ENCODE measurements at regions not wholly inside any gene's neighbourhood (a gene's known extent, or its start where the extent isn't known, plus 50 kb on each side); places are given as distances from the start of the nearest gene placed in this dataset.

DNA sequence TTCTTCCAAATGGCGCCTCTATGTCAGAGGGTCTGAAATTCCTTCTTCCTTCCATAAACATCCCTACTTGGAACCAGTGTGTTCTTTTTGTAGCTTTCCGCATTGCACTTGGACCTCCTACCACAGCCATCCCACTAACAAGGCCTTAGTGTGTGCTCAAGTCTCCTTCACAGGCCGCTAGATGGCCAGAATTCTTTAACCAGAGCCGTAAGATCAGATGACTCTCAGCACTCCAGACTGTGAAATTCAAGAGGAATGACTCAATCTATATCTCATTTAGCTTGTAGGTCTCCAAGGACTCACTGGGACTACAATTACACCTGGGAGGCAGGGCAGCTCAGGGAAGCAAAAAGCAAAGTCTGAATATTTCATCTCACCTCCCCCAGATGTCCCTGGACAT lies 298.9 kb downstream of the EIPR1 start:
- Histone ChIP-seq H3K4me2 (ENCODE audit: low read length) (no peak overlapping the region), H3K4me3 (ENCODE audit: low read depth, low read length, poor library complexity, severe bottlenecking) (no peak overlapping the region), H3K9me3 (ENCODE audit: low read length) (no peaks in the 10 kb centered on the region), H2AFZ (ENCODE audit: low read length) (no peak overlapping the region), H3K79me2 (ENCODE audit: insufficient read depth, low read depth, low read length) (no peaks in the 10 kb centered on the region), H3K27ac (ENCODE audit: low read depth, low read length, poor library complexity, severe bottlenecking) (no peak overlapping the region), H3K9me2 (ENCODE audit: insufficient read depth, low read length) (no peaks in the 10 kb centered on the region), H3K4me1 (ENCODE audit: insufficient read depth, low read length, poor library complexity, severe bottlenecking) (no peaks in the 10 kb centered on the region), H4K20me1 (ENCODE audit: insufficient read depth, low read length) (no peaks in the 10 kb centered on the region), H3K36me3 (ENCODE audit: insufficient read depth, low read length) (no peaks in the 10 kb centered on the region)
- ChIA-PET POLR2A (no interaction called here), CTCF (ENCODE audit: unreplicated experiment) (no interaction called here)
- BruUV-seq (replicated peaks), result no TSS peak
- DNase-seq (ENCODE audit: low spot score), result no peak
- intact Hi-C loops (cut with micrococcal nuclease; ENCODE audit: unreplicated experiment), result no loop called here
- TF ChIP-seq, protein P1, sequence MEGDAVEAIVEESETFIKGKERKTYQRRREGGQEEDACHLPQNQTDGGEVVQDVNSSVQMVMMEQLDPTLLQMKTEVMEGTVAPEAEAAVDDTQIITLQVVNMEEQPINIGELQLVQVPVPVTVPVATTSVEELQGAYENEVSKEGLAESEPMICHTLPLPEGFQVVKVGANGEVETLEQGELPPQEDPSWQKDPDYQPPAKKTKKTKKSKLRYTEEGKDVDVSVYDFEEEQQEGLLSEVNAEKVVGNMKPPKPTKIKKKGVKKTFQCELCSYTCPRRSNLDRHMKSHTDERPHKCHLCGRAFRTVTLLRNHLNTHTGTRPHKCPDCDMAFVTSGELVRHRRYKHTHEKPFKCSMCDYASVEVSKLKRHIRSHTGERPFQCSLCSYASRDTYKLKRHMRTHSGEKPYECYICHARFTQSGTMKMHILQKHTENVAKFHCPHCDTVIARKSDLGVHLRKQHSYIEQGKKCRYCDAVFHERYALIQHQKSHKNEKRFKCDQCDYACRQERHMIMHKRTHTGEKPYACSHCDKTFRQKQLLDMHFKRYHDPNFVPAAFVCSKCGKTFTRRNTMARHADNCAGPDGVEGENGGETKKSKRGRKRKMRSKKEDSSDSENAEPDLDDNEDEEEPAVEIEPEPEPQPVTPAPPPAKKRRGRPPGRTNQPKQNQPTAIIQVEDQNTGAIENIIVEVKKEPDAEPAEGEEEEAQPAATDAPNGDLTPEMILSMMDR (conservative IDR thresholded peaks at IDR 0.05; ENCODE audit: low read length), result no peak
- no peak for TF ChIP-seq EZH2phosphoT487 (IDR thresholded peaks at IDR 0.05; ENCODE audit: borderline replicate concordance, low read depth, low read length)

DNA sequence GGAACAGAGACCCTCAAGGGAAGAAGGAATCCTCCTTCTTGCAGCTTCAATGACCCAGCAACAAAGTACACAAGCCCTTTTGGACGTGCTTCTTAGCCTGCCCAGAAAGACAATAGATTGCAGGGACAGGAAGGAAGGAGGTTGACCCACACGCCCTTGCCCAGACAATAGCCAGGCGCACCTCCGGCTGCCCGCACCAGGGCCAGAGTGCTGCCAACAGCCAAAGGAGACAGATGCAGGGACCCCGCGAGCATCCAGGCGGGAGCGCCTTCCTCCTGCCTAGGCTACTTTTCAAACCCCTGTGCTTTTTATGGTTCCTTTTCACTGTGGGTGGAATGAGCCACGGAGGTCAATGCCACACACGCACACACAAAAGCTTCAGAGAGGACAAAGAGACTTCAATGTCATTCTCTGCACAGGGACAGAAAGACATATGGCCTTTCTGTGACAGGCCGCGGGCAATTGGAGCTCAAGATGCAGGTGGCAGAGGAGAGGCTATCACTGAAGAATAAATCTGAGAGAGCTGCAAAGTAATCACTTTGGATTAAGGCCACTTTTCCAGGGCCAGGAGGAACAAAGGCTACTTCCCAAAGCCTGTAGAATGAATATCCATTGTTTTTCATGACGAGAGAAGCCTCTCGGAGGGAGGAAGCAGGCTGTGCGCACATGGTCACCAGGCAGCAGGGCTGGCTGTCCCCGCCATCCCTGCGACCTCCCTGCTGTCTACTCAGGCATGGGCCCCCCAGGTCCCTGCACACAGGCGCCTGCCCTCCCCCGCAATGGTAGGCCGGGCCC lies 300.6 kb downstream of the EIPR1 start:
- ChIA-PET POLR2A (no interaction called here), CTCF (ENCODE audit: unreplicated experiment) (no interaction called here)
- H3K4me2 ChIP-seq (ENCODE audit: low read length), result no peak overlapping the region
- H4K20me1 ChIP-seq (ENCODE audit: insufficient read depth, low read length), result no peaks in the 10 kb centered on the region
- no peaks in the 10 kb centered on the region for H3K9me2 ChIP-seq (ENCODE audit: insufficient read depth, low read length)
- no TSS peak for BruUV-seq (replicated peaks)
- H3K27ac ChIP-seq (ENCODE audit: low read depth, low read length, poor library complexity, severe bottlenecking), result no peak overlapping the region
- H3K4me3 ChIP-seq (ENCODE audit: low read depth, low read length, poor library complexity, severe bottlenecking), result no peak overlapping the region
- H3K36me3 ChIP-seq (ENCODE audit: insufficient read depth, low read length), result no peaks in the 10 kb centered on the region
- no peak for DNase-seq (ENCODE audit: low spot score)
- no peak overlapping the region for H2AFZ ChIP-seq (ENCODE audit: low read length)
- H3K9me3 ChIP-seq (ENCODE audit: low read length), result no peaks in the 10 kb centered on the region
- no peaks in the 10 kb centered on the region for H3K4me1 ChIP-seq (ENCODE audit: insufficient read depth, low read length, poor library complexity, severe bottlenecking)
- no peaks in the 10 kb centered on the region for H3K79me2 ChIP-seq (ENCODE audit: insufficient read depth, low read depth, low read length)
- TF ChIP-seq, protein P1 (conservative IDR thresholded peaks at IDR 0.05; ENCODE audit: low read length), result no peak
- TF ChIP-seq EZH2phosphoT487 (IDR thresholded peaks at IDR 0.05; ENCODE audit: borderline replicate concordance, low read depth, low read length), result no peak
- intact Hi-C loops (cut with micrococcal nuclease; ENCODE audit: unreplicated experiment), result no loop called here

DNA sequence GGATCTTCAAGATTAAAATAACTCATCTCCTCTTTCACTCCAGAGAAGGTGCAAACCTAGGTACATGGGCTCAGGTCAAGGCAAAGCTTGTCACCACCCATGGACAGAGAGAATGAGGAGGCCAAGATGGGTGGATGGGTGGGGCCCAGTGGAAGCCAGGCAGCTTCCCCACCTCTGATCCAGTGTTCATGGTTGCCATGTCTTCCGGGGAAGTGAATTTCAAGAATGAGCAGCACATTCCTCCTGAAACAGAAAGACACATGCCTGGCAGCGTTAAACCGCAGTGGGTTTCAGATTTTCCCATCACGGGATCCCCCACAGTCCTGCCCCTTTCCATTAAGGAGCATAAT lies 301.7 kb downstream of the EIPR1 start:
- Histone ChIP-seq H3K4me1 (ENCODE audit: insufficient read depth, low read length, poor library complexity, severe bottlenecking) (no peaks in the 10 kb centered on the region), H3K4me3 (ENCODE audit: low read depth, low read length, poor library complexity, severe bottlenecking) (no peak overlapping the region), H3K36me3 (ENCODE audit: insufficient read depth, low read length) (no peaks in the 10 kb centered on the region), H3K9me2 (ENCODE audit: insufficient read depth, low read length) (no peaks in the 10 kb centered on the region), H3K4me2 (ENCODE audit: low read length) (no peak overlapping the region), H3K27ac (ENCODE audit: low read depth, low read length, poor library complexity, severe bottlenecking) (no peak overlapping the region), H2AFZ (ENCODE audit: low read length) (no peak overlapping the region), H3K9me3 (ENCODE audit: low read length) (no peaks in the 10 kb centered on the region), H4K20me1 (ENCODE audit: insufficient read depth, low read length) (no peaks in the 10 kb centered on the region), H3K79me2 (ENCODE audit: insufficient read depth, low read depth, low read length) (no peaks in the 10 kb centered on the region)
- intact Hi-C loops (cut with micrococcal nuclease; ENCODE audit: unreplicated experiment), result no loop called here
- POLR2A ChIA-PET, result no interaction called here
- BruUV-seq (replicated peaks), result no TSS peak
- CTCF ChIA-PET (ENCODE audit: unreplicated experiment), result no interaction called here
- TF ChIP-seq, protein P1 (conservative IDR thresholded peaks at IDR 0.05; ENCODE audit: low read length), result no peak
- no peak for TF ChIP-seq EZH2phosphoT487 (IDR thresholded peaks at IDR 0.05; ENCODE audit: borderline replicate concordance, low read depth, low read length)
- no peak for DNase-seq (ENCODE audit: low spot score)
